ENCODE measurements at regions not wholly inside any gene's neighbourhood (a gene's known extent, or its start where the extent isn't known, plus 50 kb on each side); places are given as distances from the start of the nearest gene placed in this dataset.

DNA sequence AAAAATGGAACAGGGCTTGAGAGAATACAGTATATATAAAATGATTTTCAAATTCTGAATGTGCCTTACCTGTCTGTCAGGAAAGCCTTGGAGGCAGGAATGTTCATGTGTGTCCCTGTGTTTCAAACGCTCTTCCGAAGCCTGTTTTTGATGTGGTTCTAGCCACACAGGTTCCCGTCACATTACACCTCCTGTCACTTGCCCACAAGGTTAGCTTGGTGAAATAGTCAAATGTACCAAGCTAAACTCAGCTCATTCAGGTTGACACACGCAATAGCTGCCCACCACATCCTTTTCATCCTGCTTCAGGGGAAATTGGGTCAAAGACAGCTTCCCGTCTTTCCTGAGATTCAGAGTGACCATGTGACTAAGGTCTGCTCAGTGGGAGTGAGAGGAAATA lies 574.0 kb downstream of the EFNB2 start:
- no peak for DNase-seq (ENCODE audit: low read depth in 4 of 4, low spot score in 3 of 4)

DNA sequence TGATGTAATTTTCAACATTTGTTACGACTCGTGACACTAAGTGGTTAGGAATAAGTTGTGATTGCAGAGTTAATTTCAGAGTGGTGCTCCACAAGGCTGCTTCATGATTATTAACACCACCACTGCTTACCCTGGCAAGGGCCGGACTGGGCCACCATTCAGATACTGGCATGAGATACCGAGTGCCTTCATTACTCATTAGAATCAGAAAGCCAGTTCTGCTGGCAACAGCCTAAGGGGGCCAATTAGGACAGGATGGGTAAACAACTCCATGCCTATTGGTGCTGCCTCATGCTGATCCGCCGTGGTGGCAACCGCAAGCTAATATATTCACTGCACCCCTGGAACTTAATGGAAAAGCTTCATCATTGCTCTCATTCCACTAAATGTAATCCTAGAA lies 575.1 kb downstream of the EFNB2 start:
- DNase-seq (ENCODE audit: low read depth in 4 of 4, low spot score in 3 of 4): no peak

DNA sequence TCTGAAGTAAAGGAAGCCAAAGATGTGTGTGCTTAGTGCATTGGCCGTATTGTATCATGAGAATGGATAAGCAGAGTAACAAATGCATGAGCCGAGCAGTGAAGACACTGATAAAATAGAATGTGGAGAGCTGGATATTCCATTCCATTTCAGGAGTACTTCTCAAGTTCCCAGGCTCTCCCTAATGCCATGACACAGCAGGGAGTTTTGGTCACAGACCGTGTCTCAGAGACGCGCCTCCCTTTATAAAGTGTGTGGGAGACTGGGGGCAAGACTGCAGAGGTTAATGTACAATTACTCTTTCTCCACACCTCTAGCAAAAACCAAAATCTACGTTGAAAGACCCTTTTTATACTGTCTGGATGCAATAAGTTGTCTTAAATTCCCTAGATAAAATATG lies 575.6 kb downstream of the EFNB2 start:
- DNase-seq (ENCODE audit: low read depth in 4 of 4, low spot score in 3 of 4): no peak

DNA sequence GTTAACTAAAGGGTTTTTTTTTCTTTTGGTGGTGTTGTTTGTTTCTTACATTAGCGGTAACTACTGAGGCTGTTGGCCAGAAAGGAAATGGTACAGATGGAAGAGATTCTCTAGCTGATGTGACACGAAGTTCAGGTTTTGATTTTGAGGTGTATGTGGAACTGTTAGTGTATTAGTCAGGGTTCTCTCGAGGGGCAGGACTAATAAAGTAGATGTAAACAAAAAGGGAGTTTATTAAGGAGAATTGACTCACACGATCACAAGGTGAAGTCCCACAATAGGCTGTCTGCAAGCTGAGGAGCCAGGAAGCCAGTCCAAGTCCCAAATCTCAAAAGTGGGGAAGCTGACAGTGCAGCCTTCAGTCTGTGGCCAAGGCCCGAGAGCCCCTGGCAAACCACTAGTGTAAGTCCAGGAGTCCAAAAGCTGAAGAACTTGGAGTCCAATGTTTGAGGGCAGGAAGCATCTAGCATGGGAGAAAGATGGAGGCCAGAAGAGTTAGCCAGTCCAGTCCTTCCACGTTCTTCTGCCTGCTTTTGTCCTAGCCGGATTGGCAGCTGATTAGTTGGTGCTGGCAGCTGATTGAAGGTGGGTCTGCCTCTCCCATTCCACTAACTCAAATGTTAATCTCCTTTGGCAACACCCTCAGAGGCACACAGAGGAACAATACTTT lies 577.6 kb downstream of the EFNB2 start:
- no peak for DNase-seq (ENCODE audit: low read depth in 4 of 4, low spot score in 3 of 4)

DNA sequence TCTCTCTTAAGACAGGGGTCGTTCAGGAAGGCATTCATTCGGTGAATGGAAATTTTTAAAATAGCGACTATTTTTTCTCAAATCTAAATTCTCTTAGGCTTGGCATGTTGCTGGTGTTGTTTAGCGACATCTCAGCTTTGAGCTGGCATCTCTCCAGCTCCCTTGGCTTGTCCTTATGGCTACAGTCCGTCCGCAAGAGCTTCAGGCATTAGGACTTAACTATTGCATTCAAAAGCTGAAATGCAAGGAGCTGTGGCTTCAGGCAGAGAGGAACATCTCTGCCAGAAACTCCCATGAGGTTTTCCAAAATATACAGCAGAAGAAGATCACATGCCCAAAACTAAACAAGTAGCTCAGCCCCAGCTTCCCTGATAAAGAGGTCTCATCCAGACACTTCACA lies 578.5 kb downstream of the EFNB2 start:
- DNase-seq (ENCODE audit: low read depth in 4 of 4, low spot score in 3 of 4): no peak

DNA sequence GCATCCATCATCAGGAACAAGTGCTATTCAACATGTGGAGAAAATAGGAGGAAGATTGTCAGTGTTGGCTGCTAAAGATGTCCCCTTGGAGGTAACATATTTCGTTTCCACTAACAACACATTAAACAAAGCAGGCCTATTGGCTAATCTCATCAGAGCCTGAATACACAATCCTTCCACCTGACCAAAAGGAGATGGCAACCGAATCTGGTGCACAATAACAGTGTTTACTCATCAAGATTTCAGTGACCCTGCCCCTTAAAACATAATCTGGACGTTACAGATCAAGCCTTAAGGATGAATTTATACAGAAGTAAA lies 582.5 kb downstream of the EFNB2 start:
- no peak for DNase-seq (ENCODE audit: low read depth in 4 of 4, low spot score in 3 of 4)

DNA sequence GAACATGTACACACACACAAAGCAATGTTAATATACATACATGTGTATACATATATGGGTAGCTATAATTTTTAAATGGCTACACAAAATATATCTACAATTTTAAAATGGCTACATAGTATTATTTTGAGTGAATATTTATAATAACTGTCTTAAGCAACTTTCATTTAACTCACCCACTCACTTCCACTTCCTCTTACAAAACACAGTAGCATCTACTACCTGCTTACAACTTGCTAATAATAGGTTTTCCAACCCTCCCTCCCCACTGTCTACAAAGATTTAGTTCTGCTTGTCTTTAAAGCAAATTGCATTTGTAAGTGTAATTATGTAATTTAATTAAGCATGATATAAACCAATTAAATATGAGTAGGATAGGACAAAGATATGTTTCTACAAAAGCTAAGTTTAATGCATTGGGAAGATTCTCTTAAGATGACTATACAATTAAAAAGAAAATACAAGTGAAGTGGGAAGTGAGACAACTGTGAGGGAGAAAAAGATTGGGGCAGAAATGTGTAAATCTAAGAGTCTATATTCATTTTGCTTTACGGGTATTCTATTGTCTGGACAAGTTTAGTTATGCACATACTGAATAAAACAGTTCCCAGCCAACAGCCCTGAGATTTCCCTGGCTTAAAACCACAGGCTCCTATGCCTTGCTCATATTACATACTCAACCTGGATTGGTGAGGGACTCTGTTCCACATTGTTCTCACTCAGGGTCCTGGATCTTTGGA lies 583.1 kb downstream of the EFNB2 start:
- no peak for DNase-seq (ENCODE audit: low read depth in 4 of 4, low spot score in 3 of 4)

DNA sequence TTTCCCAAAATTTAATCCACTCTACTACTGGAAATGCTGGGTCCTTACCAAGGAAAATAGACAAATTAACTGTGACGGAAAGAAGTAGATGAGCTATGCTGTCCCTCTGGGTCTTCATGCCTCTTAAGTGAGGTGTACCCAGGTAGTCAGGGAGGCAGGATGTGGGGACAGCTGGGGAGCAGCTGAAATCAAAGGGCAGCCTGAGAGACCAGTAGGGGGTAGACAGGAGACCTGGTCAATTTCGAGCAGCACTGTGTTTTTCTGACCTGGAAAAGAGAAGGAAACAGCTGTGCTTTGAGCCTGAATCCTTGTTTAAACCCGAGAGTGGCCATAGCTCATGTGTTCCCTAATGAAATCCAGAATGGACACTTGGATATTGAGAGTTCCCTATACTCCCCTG lies 587.3 kb downstream of the EFNB2 start:
- DNase-seq (ENCODE audit: low read depth in 4 of 4, low spot score in 3 of 4): no peak

DNA sequence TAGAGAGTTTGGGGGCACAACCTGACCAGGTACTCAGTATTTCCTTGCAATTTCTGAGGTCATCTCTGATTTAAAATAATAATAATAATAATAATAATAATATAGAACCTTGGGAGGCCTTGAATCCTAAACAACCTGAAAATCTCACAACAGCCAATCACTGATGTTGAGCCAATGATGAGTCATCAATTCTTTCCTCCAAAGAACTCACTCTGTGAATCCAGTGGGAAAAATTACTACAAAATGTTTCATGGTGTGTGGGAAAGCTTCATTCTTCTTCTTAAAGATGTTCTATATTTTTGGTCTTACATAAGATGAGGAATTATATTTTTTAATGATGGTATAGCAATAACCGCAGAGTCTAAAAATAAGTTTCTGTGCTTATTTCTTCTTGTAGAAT lies 594.6 kb downstream of the EFNB2 start:
- DNase-seq (ENCODE audit: low read depth in 4 of 4, low spot score in 3 of 4): no peak

DNA sequence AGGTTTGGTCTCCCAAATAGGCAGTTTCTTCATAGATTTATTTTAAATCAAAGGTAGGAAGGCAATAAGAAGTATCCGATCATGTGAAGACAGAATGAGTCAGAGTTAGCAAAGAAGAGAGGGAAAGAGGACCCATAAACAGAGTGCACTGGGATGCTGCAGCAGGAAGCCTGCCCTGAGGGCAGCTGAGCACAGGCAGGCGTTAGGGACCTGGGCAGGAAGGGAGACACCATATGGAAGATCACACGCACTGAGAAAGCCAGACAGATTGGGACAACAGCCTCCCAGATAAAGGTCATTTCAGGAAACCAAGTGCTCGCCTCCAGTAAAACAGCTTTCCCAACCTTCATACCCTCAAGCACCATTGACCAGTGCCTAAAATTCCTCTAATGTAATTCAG lies 598.0 kb downstream of the EFNB2 start:
- no peak for DNase-seq (ENCODE audit: low read depth in 4 of 4, low spot score in 3 of 4)

DNA sequence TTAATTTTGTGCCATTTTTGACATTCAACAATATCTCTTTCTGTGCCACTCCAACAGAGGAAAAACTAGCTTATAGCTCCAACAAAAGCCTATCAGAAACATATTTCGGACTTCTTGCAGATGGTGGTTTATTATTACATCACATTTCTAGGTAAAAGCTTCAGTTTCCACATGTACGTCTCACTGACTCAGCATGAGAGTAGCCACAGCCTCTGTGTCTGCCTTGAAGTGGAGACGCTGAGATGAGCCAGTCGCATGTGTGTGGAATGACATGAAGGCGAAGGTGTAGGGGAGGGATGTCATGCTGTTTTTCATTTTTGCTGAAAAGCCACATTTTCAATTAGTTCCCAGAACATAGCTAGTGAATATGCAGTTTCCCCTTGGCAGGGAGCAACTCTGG lies 598.6 kb downstream of the EFNB2 start:
- no peak for DNase-seq (ENCODE audit: low read depth in 4 of 4, low spot score in 3 of 4)

DNA sequence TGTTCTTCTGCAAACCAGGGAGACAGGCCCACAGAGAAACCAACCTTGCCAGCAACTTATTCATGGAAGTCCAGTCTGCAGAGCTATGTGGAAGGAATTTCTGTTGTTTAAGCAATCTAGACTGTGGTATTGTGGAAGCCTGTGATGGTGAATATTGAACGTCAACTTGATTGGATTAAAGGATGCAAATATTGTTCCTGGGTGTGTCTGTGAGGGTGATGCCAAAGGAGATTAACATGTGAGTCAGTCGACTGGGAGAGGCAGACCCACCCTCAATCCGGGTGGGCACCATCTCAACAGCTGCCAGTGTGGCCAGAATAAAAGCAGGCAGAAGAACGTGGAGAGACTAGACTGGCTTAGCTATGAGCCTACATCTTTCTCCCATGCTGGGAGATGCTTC lies 606.0 kb downstream of the EFNB2 start:
- no peak for DNase-seq (ENCODE audit: low read depth in 4 of 4, low spot score in 3 of 4)

DNA sequence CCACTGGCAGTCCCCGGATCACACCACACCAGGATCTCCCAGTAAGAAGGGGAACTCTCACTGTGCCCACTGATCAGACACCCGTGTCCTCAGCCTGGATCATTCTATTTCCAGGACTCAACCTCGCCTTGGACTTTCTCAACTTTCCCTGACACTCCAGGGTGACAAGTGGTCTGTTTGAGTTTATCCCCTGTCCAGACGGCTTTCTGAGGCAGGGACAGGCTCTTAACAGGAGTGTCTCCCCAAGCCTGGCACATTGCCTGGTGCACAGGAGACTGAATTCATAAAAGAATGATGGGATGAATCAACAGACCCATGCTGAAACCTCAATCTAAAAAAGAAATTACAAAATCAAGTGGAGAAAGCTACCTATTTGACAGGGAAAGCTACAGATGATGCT lies 606.6 kb downstream of the EFNB2 start:
- DNase-seq (ENCODE audit: low read depth in 4 of 4, low spot score in 3 of 4): no peak

DNA sequence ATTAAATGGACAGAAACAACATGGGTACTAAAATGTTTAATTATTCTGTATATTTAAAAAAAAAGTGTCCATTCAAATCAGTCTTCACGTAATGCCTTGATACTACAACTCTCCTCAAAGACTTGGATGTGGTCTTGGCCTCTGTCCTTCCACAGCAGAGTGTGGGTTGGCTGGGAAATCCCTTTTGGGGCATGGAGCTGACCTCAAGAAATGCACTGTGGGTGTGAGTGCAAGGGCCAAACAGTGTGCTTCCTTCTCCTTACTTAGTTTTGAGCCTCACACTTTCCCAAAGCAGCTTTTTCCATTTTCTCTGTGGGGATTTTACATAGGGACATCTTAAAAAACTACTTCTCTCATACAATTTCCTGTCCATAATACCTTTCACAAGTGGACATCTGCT lies 607.4 kb downstream of the EFNB2 start:
- no peak for DNase-seq (ENCODE audit: low read depth in 4 of 4, low spot score in 3 of 4)

DNA sequence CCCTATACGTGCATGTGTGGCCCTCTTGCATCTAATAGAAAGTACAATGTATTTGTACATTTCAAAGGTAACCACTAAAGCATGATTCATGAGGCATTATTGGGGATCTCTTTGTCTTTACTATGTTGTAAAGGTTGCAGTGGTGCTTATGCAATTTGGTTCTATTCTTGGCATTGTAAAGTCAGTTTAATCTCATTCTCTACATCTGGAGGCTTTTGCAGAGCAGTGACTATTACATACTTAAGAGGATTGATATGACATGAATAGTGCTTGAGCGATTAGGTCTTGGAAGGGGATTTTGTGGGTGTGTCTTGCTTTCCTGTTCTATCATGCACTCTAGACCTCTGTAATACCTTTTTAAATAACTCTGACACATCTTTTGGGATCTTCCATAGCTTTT lies 610.0 kb downstream of the EFNB2 start:
- DNase-seq (ENCODE audit: low read depth in 4 of 4, low spot score in 3 of 4): no peak

DNA sequence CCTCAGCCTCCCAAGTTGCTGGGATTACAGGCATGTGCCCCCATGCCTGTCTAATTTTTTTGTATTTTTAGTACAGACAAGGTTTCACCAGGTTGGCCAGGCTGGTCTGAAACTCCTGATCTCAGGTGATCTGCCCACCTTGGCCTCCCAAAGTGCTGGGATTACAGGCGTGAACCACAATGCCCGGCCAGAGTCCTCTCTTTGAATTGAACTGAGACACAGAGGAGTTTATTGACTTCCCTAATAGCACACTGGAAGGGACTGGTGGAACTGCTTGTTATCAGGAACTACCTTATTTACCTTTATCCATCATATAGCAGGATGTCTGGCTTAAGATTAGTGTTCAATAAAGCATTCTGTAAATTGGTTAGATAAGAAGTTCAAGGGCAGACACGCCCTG lies 613.8 kb downstream of the EFNB2 start:
- DNase-seq (ENCODE audit: low read depth in 4 of 4, low spot score in 3 of 4): no peak

DNA sequence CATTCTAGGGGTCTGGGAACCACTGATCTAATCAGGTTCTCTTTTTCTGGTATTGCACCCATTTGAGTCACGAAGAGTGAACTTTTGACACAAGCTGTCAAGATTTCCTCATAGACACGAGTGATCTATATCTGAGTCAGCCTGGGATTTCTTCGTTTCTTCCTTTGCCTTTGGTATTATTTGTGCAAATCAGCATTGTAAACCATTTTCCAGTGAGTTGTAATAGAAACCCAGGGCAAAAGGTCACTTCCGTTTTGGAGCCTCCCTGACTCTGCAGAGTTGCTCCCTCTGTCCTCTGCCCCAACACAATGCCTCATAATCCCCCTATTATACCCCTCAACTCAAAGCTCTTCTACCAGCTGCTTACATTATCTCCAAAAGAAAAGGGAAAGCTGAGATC lies 615.1 kb downstream of the EFNB2 start:
- DNase-seq (ENCODE audit: low read depth in 4 of 4, low spot score in 3 of 4): no peak

DNA sequence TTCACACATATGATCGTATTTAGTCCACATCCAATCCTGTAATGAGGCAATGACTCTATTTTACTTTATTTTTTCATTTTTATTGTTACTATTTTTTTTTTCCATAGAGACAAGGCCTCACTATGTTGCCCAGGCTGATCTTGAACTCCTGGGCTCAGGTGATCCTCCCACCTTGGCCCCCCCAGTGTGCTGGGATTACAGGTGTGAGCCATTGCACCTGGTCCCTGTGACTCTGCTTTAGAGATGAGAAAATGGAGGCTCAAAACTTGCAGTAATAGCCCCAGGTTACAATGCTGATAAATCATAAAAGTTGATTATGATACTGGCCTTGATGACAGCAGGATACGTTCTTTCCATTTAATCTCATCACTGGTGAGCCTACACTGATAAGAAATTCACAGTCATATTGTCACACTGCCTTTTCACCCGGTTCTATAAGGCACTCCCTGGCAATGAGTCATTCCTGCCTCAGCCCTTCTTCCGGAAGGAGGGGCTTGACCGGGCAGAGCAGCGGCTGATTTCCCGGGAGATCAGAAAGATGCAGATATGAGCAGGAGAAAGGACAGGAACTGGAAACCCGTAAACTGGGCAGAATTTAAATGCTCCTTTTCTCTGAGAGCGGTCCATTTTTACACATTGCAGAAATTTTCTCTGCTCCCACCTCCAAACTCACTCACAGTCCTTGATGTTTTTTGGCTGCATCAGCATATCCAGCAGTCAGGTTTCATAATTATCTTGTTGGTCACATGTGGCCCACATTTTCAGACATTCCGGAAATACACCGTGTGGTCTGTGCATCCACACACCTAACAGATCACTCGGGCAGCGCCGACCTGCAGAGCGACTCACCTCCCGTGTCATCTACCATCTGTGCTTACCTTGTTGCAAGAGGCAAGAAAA lies 616.4 kb downstream of the EFNB2 start:
- DNase-seq (ENCODE audit: low read depth in 4 of 4, low spot score in 3 of 4): no peak

DNA sequence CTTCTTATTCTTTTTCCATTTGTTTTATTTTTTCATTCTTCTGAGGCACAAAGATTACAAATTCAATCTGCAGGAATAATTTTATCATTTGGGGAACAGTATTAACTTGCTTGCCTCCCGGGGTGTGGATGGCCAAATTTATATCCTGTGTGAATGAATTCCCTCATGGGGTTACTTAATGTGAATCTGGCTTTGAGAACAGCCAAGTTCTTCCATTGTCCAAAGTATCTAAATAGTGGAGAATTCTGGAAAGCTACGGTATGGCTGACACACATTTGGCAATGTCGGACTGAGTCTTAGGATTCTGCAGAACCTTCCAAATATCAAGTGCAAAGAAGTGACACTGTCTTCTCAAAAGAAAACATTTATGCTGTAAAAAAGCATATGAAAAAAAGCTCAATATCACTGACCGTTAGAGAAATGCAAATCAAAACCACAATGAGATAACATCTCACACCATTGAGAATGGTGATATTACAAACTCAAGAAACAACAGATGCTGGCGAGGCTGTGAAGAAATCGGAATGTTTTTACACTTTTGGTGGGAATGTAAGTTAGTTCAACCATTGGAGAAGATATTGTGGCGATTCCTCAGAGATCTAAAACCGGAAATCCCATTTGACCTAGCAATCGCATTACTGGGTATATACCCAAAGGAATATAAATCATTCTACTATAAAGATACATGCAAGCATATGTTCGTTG lies 620.2 kb downstream of the EFNB2 start:
- DNase-seq (ENCODE audit: low read depth in 4 of 4, low spot score in 3 of 4): no peak

DNA sequence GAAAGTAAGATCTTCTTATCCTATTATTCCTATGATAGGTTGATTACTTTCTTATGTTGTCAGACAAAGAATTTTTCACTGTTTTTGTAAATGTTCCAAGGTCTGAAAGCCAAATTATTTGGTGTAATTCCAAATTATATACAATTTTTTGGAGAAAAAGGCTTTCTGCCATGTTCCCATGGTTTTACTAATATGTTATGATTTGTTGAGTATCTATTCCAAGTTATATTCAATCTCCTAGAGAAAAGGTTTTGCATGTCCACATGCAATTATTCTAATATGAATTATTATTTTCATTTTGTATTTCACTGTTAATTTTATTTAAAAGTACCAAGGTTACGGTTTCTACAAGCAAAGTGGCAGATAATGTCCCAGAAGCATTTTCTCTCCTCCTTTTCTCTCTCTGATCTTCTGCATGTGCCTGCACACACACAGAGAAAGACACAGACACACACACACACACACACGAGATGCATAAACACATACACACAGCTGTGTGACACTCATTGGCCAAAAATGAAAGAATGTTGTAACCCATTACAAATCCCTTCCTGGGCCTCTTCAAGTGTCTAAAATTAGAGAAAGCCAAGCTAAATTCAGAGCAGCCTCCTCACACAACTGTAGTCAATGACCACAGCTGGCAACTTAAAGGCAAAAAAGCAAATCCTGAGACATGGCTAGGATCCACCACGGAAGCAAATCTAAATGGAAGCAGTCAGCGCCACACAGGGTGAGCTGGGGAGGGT lies 621.0 kb downstream of the EFNB2 start:
- DNase-seq (ENCODE audit: low read depth in 4 of 4, low spot score in 3 of 4): no peak

DNA sequence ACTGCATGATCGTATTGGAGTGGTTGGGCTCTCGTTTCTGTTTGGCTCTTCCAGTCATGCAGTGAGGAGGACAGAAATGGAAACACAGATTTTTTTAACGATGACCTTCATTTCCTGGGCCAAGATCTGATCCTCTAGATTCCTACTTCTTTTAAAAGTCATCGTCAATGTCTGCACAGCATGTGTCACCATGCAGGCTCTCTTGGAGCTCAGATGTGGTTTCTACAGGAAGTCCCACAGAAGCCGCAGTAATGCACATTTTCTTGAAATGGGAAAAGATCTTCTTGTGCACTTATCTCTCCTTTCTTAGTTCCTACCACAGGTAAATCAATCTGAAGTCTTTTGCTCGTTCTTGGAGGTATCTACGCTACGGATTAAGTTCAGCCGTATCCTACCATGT lies 626.9 kb downstream of the EFNB2 start:
- no peak for DNase-seq (ENCODE audit: low read depth in 4 of 4, low spot score in 3 of 4)
